22Rv1 (cell line): ENCODE measurements at regions not wholly inside any gene's neighbourhood (a gene's known extent, or its start where the extent isn't known, plus 50 kb on each side); places are given as distances from the start of the nearest gene placed in this dataset.

ENCODE experiments used
- H3K27ac ChIP-seq: fragments of 450-650 bp; 2 replicates; pipeline ENCODE4 v1.5.1; 2017
- ZFX ChIP-seq: fragments of 450-650 bp; IDR thresholded peaks from 2 replicates; pipeline ENCODE4 v1.6.1; 2017; ENCODE audit warnings: antibody characterized with exemption, borderline replicate concordance
- TF ChIP-seq, protein P1 (sequence below): fragments of 450-650 bp; IDR thresholded peaks from 2 replicates; pipeline ENCODE4 v1.5.1; 2017; ENCODE audit warnings: mild to moderate bottlenecking

- no peak overlapping the region for H3K27ac ChIP-seq
- no peak for TF ChIP-seq ZFX
- TF ChIP-seq, protein P1, sequence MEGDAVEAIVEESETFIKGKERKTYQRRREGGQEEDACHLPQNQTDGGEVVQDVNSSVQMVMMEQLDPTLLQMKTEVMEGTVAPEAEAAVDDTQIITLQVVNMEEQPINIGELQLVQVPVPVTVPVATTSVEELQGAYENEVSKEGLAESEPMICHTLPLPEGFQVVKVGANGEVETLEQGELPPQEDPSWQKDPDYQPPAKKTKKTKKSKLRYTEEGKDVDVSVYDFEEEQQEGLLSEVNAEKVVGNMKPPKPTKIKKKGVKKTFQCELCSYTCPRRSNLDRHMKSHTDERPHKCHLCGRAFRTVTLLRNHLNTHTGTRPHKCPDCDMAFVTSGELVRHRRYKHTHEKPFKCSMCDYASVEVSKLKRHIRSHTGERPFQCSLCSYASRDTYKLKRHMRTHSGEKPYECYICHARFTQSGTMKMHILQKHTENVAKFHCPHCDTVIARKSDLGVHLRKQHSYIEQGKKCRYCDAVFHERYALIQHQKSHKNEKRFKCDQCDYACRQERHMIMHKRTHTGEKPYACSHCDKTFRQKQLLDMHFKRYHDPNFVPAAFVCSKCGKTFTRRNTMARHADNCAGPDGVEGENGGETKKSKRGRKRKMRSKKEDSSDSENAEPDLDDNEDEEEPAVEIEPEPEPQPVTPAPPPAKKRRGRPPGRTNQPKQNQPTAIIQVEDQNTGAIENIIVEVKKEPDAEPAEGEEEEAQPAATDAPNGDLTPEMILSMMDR = no peak
Observed at GRCh38 chr17:69643686-69644085, 229.2 kb downstream of the MAP2K6 start.

DNA sequence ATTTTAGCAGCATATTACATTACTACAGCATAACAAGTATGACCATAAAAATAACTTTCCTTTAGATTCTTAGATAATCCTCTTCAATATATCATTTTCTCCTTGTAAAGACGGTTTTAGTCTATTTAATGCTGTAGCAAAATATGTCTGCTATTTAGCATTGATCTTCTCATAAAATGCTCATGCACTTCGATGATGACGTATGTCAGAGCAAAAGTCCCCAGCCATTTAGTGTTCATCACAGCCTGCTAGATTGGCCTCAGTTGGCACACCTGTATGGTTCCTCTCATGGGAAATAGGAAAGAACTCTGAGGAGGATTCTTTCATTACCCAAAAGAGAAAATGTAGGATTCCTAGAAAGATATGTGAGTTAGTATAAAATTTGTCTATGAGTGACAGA lies 232.2 kb downstream of the MAP2K6 start:
- no peak for TF ChIP-seq ZFX
- TF ChIP-seq, protein P1 = no peak
- H3K27ac ChIP-seq = no peak overlapping the region

- no peak overlapping the region for H3K27ac ChIP-seq
- no peak for TF ChIP-seq ZFX
- TF ChIP-seq, protein P1 = no peak
Observed at GRCh38 chr17:69650881-69651280, 236.4 kb downstream of the MAP2K6 start.

DNA sequence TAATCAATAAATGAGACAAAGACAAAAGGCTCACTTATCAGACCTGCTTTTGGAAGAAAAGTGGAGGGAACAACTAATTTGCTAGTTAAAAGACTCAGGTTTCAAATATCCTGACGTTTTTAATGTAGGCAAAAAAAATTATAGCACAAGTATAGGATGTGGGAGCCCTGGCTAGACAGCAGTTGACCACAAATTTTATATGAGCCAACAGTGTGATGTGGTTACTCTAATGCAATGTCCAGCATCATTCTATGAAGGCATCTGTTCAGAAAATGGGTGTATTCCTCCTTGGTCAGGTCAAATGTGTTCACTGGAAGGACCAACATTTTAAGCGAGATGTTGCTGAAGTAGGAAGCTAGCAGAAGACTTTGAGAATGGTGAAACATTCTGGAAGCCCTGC lies 237.4 kb downstream of the MAP2K6 start:
- no peak overlapping the region for H3K27ac ChIP-seq
- TF ChIP-seq, protein P1 = no peak
- no peak for TF ChIP-seq ZFX

- TF ChIP-seq, protein P1 = no peak
- TF ChIP-seq ZFX = no peak
- H3K27ac ChIP-seq = no peak overlapping the region
Observed at GRCh38 chr17:69654981-69655855, 240.7 kb downstream of the MAP2K6 start.

DNA sequence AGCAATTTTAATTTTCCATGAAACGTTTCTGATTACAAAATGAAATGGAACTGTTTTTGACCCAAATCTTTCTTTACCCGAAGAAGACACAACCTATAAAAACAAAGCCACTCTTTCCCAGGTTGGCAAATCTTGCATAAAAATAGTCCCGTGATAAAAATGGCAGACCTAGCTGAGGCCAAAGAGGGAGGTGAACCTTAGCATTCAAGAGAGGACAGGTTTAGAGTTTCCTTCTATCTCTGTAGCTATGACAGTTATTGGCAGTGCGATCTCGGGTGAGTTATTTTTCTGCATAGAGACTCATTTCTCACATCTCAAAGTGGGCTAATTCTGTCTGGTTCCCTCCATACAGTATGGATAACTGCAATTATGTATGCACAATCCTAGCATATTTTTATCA lies 241.4 kb downstream of the MAP2K6 start:
- H3K27ac ChIP-seq = no peak overlapping the region
- TF ChIP-seq ZFX = no peak
- TF ChIP-seq, protein P1 = no peak

GRCh38 chr17:69669441-69670178 lies 255.1 kb downstream of the MAP2K6 start:
- H3K27ac ChIP-seq = no peak overlapping the region
- no peak for TF ChIP-seq ZFX
- TF ChIP-seq, protein P1 = no peak
